ENCODE measurements at regions not wholly inside any gene's neighbourhood (a gene's known extent, or its start where the extent isn't known, plus 50 kb on each side); places are given as distances from the start of the nearest gene placed in this dataset.

DNA sequence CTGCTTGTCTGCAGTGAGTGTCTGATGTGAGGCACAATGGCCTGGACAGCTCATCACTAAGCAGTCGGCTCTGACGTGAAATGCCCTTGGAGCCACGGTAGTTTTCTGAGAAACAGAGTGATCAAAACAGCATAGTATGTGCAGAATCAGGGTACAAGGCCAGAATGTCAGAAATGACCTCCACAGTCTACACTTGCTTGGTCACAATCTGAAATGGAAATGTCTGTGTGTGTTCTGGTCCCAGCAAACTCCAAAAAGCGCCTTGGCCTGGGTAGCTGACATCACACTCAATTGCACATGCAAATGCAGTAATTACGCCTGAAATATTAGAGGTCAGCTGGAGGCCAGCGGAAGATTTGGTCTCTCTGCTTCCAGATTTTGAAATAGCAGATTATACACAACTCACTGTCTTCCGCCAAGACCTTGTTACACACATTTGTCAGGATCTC, 95.4 kb downstream of the CTAGE1 start:
- Histone ChIP-seq H3K27ac (ENCODE audit: low read depth, low read length) (no peak overlapping the region), H3K27me3 (ENCODE audit: control insufficient read depth, insufficient read depth, low read length) (peaks cover 4% of the 10 kb centered on the region), H3K9me3 (ENCODE audit: control insufficient read depth, insufficient read depth, low read length) (no peaks in the 10 kb centered on the region; the same call in 1 of the 2 replicates), H3K4me3 (ENCODE audit: low read depth, low read length) (no peak overlapping the region)
- DNase-seq (ENCODE audit: low read depth, low spot score), result no peak
- ChIA-PET CTCF (interaction anchor here (0.7 kb wide), 1 partner anchor 11 kb away, joined by 3 read pairs; no protein-coding TSS in a partner anchor), POLR2A (no interaction called here)
- TF ChIP-seq, protein P1, sequence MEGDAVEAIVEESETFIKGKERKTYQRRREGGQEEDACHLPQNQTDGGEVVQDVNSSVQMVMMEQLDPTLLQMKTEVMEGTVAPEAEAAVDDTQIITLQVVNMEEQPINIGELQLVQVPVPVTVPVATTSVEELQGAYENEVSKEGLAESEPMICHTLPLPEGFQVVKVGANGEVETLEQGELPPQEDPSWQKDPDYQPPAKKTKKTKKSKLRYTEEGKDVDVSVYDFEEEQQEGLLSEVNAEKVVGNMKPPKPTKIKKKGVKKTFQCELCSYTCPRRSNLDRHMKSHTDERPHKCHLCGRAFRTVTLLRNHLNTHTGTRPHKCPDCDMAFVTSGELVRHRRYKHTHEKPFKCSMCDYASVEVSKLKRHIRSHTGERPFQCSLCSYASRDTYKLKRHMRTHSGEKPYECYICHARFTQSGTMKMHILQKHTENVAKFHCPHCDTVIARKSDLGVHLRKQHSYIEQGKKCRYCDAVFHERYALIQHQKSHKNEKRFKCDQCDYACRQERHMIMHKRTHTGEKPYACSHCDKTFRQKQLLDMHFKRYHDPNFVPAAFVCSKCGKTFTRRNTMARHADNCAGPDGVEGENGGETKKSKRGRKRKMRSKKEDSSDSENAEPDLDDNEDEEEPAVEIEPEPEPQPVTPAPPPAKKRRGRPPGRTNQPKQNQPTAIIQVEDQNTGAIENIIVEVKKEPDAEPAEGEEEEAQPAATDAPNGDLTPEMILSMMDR (IDR thresholded peaks at IDR 0.05; ENCODE audit: low read depth, low read length), result no peak

GRCh38 chr18:22320771-22321170, 96.9 kb downstream of the CTAGE1 start:
- Histone ChIP-seq H3K9me3 (ENCODE audit: control insufficient read depth, insufficient read depth, low read length) (no peaks in the 10 kb centered on the region; the same call in 1 of the 2 replicates), H3K27me3 (ENCODE audit: control insufficient read depth, insufficient read depth, low read length) (peaks cover 4% of the 10 kb centered on the region), H3K27ac (ENCODE audit: low read depth, low read length) (no peak overlapping the region), H3K4me3 (ENCODE audit: low read depth, low read length) (no peak overlapping the region)
- ChIA-PET POLR2A (no interaction called here), CTCF (interaction anchor here (0.8 kb wide), 1 partner anchor 237 kb away, joined by 7 read pairs; no protein-coding TSS in a partner anchor)
- TF ChIP-seq, protein P1 (IDR thresholded peaks at IDR 0.05; ENCODE audit: low read depth, low read length), result no peak
- no peak for DNase-seq (ENCODE audit: low read depth, low spot score)

DNA sequence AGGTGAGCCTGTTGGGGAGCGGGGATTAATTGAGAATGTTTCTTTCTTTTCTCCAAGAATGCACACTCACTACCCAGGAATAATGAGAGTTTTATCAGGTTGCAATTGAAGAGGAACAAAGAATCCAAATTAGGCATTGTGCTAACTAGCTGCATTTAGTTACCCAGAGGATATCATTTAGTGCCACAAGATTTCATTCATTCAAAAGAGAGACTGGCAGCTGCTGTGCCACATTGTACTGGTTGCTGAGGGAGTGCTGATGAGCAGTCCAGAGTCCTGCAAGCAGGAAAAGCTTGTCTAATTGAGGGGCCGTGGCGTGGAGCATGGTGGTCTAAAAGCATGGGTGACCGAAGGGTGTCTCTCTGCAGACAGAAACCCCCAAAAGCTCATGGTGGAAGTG, 97.6 kb downstream of the CTAGE1 start:
- CTCF ChIA-PET, result interaction anchor here (0.6 to 0.8 kb wide), 2 partner anchors 238 to 350 kb away, joined by 7 to 13 read pairs; no protein-coding TSS in a partner anchor
- TF ChIP-seq, protein P1 (IDR thresholded peaks at IDR 0.05; ENCODE audit: low read depth, low read length), result no peak
- Histone ChIP-seq H3K27ac (ENCODE audit: low read depth, low read length) (no peak overlapping the region), H3K27me3 (ENCODE audit: control insufficient read depth, insufficient read depth, low read length) (peaks cover 2% of the 10 kb centered on the region), H3K9me3 (ENCODE audit: control insufficient read depth, insufficient read depth, low read length) (no peaks in the 10 kb centered on the region; the same call in 1 of the 2 replicates), H3K4me3 (ENCODE audit: low read depth, low read length) (no peak overlapping the region)
- POLR2A ChIA-PET, result no interaction called here
- DNase-seq (ENCODE audit: low read depth, low spot score), result no peak

GRCh38 chr18:22318745-22319407, 98.8 kb downstream of the CTAGE1 start:
- ChIA-PET POLR2A (no interaction called here), CTCF (interaction anchor here (1.0 kb wide), 1 partner anchor 19 kb away, joined by 3 read pairs; no protein-coding TSS in a partner anchor)
- DNase-seq (ENCODE audit: low read depth, low spot score), result no peak
- TF ChIP-seq, protein P1 (IDR thresholded peaks at IDR 0.05; ENCODE audit: low read depth, low read length), result no peak
- Histone ChIP-seq H3K27me3 (ENCODE audit: control insufficient read depth, insufficient read depth, low read length) (no peaks in the 10 kb centered on the region), H3K4me3 (ENCODE audit: low read depth, low read length) (no peak overlapping the region), H3K27ac (ENCODE audit: low read depth, low read length) (no peak overlapping the region), H3K9me3 (ENCODE audit: control insufficient read depth, insufficient read depth, low read length) (no peaks in the 10 kb centered on the region)

GRCh38 chr18:22314420-22314819, 103.3 kb downstream of the CTAGE1 start:
- peak; percentile 85 for DNase-seq (ENCODE audit: low read depth, low spot score)
- ChIA-PET POLR2A (no interaction called here), CTCF (no interaction called here)
- H3K27ac ChIP-seq (ENCODE audit: low read depth, low read length), result peak overlapping the region; percentile 92
- no peak overlapping the region for H3K4me3 ChIP-seq (ENCODE audit: low read depth, low read length)
- no peaks in the 10 kb centered on the region for H3K27me3 ChIP-seq (ENCODE audit: control insufficient read depth, insufficient read depth, low read length)
- TF ChIP-seq, protein P1 (IDR thresholded peaks at IDR 0.05; ENCODE audit: low read depth, low read length), result no peak
- H3K9me3 ChIP-seq (ENCODE audit: control insufficient read depth, insufficient read depth, low read length), result no peaks in the 10 kb centered on the region

Measured in AG04450 (cell line).